WTC11 (cell line): ENCODE measurements at regions not wholly inside any gene's neighbourhood (a gene's known extent, or its start where the extent isn't known, plus 50 kb on each side); places are given as distances from the start of the nearest gene placed in this dataset.

ENCODE experiments used
- ATAC-seq: fragments of 200-7000 bp; cut with Tn5 transposase; 2 replicates; pipeline ENCODE4 v1.10.0; 2021; ENCODE audit warnings: mild to moderate bottlenecking, moderate library complexity
- CTCF ChIA-PET: fragments of 300-600 bp; sonication (Branson Sonifier 250); formaldehyde crosslinking; loops from one replicate; lab custom pipeline; 2021; ENCODE audit warnings: antibody characterized with exemption; lab: Charles Lee
- POLR2A ChIA-PET: fragments of 350-600 bp; sonication (Branson Sonifier 250); formaldehyde crosslinking; loops from one replicate; lab custom pipeline; 2021; ENCODE audit warnings: antibody characterized with exemption; lab: Charles Lee
- DNase-seq: peaks from one replicate; pipeline ENCODE4 v3.0.0; 2021; ENCODE audit warnings: low spot score
- H3K27ac Mint-ChIP-seq: 2 replicates; pipeline ENCODE4 v1.8.0; 2021; ENCODE audit warnings: mixed read lengths
- H3K27me3 Mint-ChIP-seq: 2 replicates; pipeline ENCODE4 v1.8.0; 2021; ENCODE audit warnings: low read depth, mild to moderate bottlenecking, moderate library complexity, mixed read lengths
- H3K36me3 Mint-ChIP-seq: 2 replicates; pipeline ENCODE4 v1.8.0; 2021; ENCODE audit warnings: mixed read lengths
- H3K4me1 Mint-ChIP-seq: 2 replicates; pipeline ENCODE4 v1.8.0; 2022; ENCODE audit warnings: mixed read lengths
- H3K4me3 Mint-ChIP-seq: 2 replicates; pipeline ENCODE4 v1.8.0; 2021; ENCODE audit warnings: mild to moderate bottlenecking, moderate library complexity, mixed read lengths
- H3K9me3 Mint-ChIP-seq: 2 replicates; pipeline ENCODE4 v1.8.0; 2021; ENCODE audit warnings: mixed read lengths
- CREM ChIP-seq: sonication (generic); formaldehyde crosslinking; IDR thresholded peaks from 2 replicates; pipeline ENCODE4 v1.8.1; 2022; ENCODE audit warnings: mild to moderate bottlenecking, missing genetic modification reagents, moderate library complexity
- FOXK1 ChIP-seq: sonication (generic); formaldehyde crosslinking; IDR thresholded peaks from 2 replicates; pipeline ENCODE4 v1.8.0; 2022; ENCODE audit warnings: mild to moderate bottlenecking, moderate library complexity, missing genetic modification reagents
- FOXP1 ChIP-seq: sonication (generic); formaldehyde crosslinking; IDR thresholded peaks from 2 replicates; pipeline ENCODE4 v1.8.0; 2022; ENCODE audit warnings: missing genetic modification reagents, mild to moderate bottlenecking, moderate library complexity, borderline replicate concordance
- IRF2 ChIP-seq: sonication (generic); formaldehyde crosslinking; IDR thresholded peaks from 2 replicates; pipeline ENCODE4 v1.8.0; 2022; ENCODE audit warnings: low read depth, missing genetic modification reagents, borderline replicate concordance
- JUN ChIP-seq: sonication (generic); formaldehyde crosslinking; IDR thresholded peaks from 2 replicates; pipeline ENCODE4 v1.8.0; 2023; ENCODE audit warnings: mild to moderate bottlenecking, missing genetic modification reagents
- MXD4 ChIP-seq: fragments of 250-450 bp; sonication (Bioruptor Pico); IDR thresholded peaks from 2 replicates; pipeline ENCODE4 v1.8.0; 2021; ENCODE audit warnings: mild to moderate bottlenecking, moderate library complexity, borderline replicate concordance
- NFYB ChIP-seq: sonication (generic); formaldehyde crosslinking; conservative IDR thresholded peaks from 2 replicates; pipeline ENCODE4 v1.8.0; 2022; ENCODE audit warnings: low read depth, missing genetic modification reagents
- NR2C2 ChIP-seq: sonication (generic); formaldehyde crosslinking; IDR thresholded peaks from 2 replicates; pipeline ENCODE4 v1.8.0; 2022; ENCODE audit warnings: mild to moderate bottlenecking, missing genetic modification reagents
- SMAD4 ChIP-seq: sonication (generic); formaldehyde crosslinking; IDR thresholded peaks from 2 replicates; pipeline ENCODE4 v1.8.0; 2022; ENCODE audit warnings: mild to moderate bottlenecking, missing genetic modification reagents
- ZBTB21 ChIP-seq: sonication (generic); formaldehyde crosslinking; IDR thresholded peaks from 2 replicates; pipeline ENCODE4 v1.8.1; 2023; ENCODE audit warnings: mild to moderate bottlenecking, missing genetic modification reagents, borderline replicate concordance
- ZNF138 ChIP-seq: sonication (generic); formaldehyde crosslinking; conservative IDR thresholded peaks from 2 replicates; pipeline ENCODE4 v1.8.1; 2022; ENCODE audit warnings: mild to moderate bottlenecking, moderate library complexity, missing genetic modification reagents
- ZNF416 ChIP-seq: fragments of 250-450 bp; sonication (Bioruptor Pico); IDR thresholded peaks from 2 replicates; pipeline ENCODE4 v1.9.0; 2021; ENCODE audit warnings: mild to moderate bottlenecking, inconsistent platforms
- ZNF423 ChIP-seq: fragments of 250-450 bp; sonication (Bioruptor Pico); IDR thresholded peaks from 2 replicates; pipeline ENCODE4 v2.1.2; 2022; ENCODE audit warnings: mild to moderate bottlenecking, moderate library complexity
- TF ChIP-seq, protein P1 (sequence below): sonication (generic); formaldehyde crosslinking; IDR thresholded peaks from 2 replicates; pipeline ENCODE4 v1.8.1; 2023; ENCODE audit warnings: mild to moderate bottlenecking, missing genetic modification reagents
- TF ChIP-seq, protein P2 (sequence below): fragments of 250-450 bp; sonication (Bioruptor Pico); IDR thresholded peaks from 2 replicates; pipeline ENCODE4 v1.9.0; 2021; ENCODE audit warnings: mild to moderate bottlenecking
- TF ChIP-seq, protein P3 (sequence below): sonication (generic); formaldehyde crosslinking; IDR thresholded peaks from 2 replicates; pipeline ENCODE4 v1.8.1; 2022; ENCODE audit warnings: missing genetic modification reagents, borderline replicate concordance
- TF ChIP-seq, protein P4 (sequence below): fragments of 250-450 bp; sonication (Bioruptor Pico); IDR thresholded peaks from 2 replicates; pipeline ENCODE4 v1.9.0; 2021; ENCODE audit warnings: moderate library complexity, mild to moderate bottlenecking, inconsistent platforms, borderline replicate concordance
- TF ChIP-seq, protein P5 (sequence below): sonication (generic); formaldehyde crosslinking; conservative IDR thresholded peaks from 2 replicates; pipeline ENCODE4 v1.8.1; 2022; ENCODE audit warnings: mild to moderate bottlenecking, missing genetic modification reagents
- TF ChIP-seq, protein P6 (sequence below): fragments of 200-600 bp; IDR thresholded peaks from 2 replicates; pipeline ENCODE4 v1.8.0; 2022; ENCODE audit warnings: antibody characterized with exemption
- TF ChIP-seq, protein P7 (sequence below): sonication (generic); formaldehyde crosslinking; IDR thresholded peaks from 2 replicates; pipeline ENCODE4 v1.8.0; 2022; ENCODE audit warnings: mild to moderate bottlenecking, missing genetic modification reagents
- TF ChIP-seq, protein P8 (sequence below): sonication (generic); formaldehyde crosslinking; IDR thresholded peaks from 2 replicates; pipeline ENCODE4 v1.8.0; 2023; ENCODE audit warnings: missing genetic modification reagents, mild to moderate bottlenecking, borderline replicate concordance

DNA sequence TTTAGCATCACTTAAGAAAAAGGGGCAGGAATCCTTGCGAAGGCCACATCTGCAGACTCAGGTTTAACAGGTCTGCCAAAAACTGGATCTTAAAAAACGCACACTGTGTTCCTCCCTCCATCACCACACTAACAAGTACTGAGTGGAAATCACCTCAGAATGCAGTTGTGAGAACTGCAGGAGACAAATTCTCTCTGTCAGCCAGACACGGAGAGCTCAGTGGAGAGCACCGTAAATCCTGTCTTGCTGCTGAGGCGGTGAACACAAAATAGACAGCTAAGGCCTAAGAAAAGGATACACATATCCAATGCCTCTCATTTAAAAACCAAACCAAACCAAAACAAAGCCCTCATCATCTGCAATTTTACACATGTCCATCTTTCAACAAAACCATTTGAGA lies 1287.6 kb downstream of the EFNB2 start:
- Mint-ChIP-seq H3K27ac (no peak overlapping the region), H3K4me3 (no peak overlapping the region), H3K9me3 (peaks cover 10% of the 10 kb centered on the region), H3K36me3 (peaks cover 5% of the 10 kb centered on the region; the same call in 1 of the 2 replicates), H3K4me1 (peaks cover 2% of the 10 kb centered on the region; the same call in 1 of the 2 replicates), H3K27me3 (no peaks in the 10 kb centered on the region)
- DNase-seq (no peak), ATAC-seq (no peak)
- TF ChIP-seq, protein P1, sequence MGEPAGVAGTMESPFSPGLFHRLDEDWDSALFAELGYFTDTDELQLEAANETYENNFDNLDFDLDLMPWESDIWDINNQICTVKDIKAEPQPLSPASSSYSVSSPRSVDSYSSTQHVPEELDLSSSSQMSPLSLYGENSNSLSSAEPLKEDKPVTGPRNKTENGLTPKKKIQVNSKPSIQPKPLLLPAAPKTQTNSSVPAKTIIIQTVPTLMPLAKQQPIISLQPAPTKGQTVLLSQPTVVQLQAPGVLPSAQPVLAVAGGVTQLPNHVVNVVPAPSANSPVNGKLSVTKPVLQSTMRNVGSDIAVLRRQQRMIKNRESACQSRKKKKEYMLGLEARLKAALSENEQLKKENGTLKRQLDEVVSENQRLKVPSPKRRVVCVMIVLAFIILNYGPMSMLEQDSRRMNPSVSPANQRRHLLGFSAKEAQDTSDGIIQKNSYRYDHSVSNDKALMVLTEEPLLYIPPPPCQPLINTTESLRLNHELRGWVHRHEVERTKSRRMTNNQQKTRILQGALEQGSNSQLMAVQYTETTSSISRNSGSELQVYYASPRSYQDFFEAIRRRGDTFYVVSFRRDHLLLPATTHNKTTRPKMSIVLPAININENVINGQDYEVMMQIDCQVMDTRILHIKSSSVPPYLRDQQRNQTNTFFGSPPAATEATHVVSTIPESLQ (CRISPR knock-in tag) = no peak
- TF ChIP-seq ZNF423 (CRISPR knock-in tag) (no peak), JUN (CRISPR knock-in tag) (no peak), MXD4 (no peak), IRF2 (no peak)
- TF ChIP-seq, protein P2, sequence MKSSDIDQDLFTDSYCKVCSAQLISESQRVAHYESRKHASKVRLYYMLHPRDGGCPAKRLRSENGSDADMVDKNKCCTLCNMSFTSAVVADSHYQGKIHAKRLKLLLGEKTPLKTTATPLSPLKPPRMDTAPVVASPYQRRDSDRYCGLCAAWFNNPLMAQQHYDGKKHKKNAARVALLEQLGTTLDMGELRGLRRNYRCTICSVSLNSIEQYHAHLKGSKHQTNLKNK (CRISPR knock-in tag) = no peak
- TF ChIP-seq, protein P3, sequence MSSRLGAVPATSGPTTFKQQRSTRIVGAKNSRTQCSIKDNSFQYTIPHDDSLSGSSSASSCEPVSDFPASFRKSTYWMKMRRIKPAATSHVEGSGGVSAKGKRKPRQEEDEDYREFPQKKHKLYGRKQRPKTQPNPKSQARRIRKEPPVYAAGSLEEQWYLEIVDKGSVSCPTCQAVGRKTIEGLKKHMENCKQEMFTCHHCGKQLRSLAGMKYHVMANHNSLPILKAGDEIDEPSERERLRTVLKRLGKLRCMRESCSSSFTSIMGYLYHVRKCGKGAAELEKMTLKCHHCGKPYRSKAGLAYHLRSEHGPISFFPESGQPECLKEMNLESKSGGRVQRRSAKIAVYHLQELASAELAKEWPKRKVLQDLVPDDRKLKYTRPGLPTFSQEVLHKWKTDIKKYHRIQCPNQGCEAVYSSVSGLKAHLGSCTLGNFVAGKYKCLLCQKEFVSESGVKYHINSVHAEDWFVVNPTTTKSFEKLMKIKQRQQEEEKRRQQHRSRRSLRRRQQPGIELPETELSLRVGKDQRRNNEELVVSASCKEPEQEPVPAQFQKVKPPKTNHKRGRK = no peak
- CTCF ChIA-PET = interaction anchor here (0.7 kb wide), 1 partner anchor 734 kb away, joined by 3 read pairs; no protein-coding TSS in a partner anchor
- POLR2A ChIA-PET = interaction anchor here (1.2 kb wide), 1 partner anchor 724 kb away, joined by 3 read pairs; no protein-coding TSS in a partner anchor

DNA sequence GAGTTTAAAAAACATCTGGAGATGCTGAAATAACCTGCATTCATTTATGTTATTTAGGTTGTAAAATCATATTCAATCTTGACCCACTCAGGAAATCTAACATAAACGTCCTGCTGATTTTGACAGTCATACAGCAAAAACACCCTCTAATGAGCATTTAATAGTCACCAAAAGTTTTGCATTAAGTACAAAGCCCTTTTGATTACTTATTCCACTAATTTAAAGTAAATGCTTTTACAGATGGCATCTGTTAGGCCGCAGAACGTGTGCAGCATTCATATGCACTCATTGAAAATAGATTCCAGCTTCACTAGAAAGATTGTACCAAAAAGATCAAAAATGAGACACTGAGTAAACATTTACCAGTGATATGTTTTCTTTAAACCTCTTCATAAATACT lies 1295.1 kb downstream of the EFNB2 start:
- Mint-ChIP-seq H3K4me1 (no peaks in the 10 kb centered on the region), H3K27ac (no peak overlapping the region), H3K4me3 (no peak overlapping the region), H3K36me3 (no peaks in the 10 kb centered on the region), H3K9me3 (peaks cover 4% of the 10 kb centered on the region), H3K27me3 (no peaks in the 10 kb centered on the region)
- DNase-seq = no peak
- CTCF ChIA-PET = no interaction called here
- POLR2A ChIA-PET = no interaction called here
- no peak for ATAC-seq
- TF ChIP-seq ZNF416 (CRISPR knock-in tag) (no peak), IRF2 (no peak), FOXP1 (no peak), ZBTB21 (no peak), ZNF138 (CRISPR knock-in tag) (no peak), SMAD4 (CRISPR knock-in tag) (no peak), CREM (no peak), NR2C2 (CRISPR knock-in tag) (no peak), NFYB (CRISPR knock-in tag) (no peak), FOXK1 (CRISPR knock-in tag) (no peak)
- TF ChIP-seq, protein P4, sequence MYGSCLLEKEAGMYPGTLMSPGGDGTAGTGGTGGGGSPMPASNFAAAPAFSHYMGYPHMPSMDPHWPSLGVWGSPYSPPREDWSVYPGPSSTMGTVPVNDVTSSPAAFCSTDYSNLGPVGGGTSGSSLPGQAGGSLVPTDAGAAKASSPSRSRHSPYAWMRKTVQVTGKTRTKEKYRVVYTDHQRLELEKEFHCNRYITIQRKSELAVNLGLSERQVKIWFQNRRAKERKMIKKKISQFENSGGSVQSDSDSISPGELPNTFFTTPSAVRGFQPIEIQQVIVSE = no peak
- TF ChIP-seq, protein P5, sequence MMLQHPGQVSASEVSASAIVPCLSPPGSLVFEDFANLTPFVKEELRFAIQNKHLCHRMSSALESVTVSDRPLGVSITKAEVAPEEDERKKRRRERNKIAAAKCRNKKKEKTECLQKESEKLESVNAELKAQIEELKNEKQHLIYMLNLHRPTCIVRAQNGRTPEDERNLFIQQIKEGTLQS (CRISPR knock-in tag) = no peak
- TF ChIP-seq, protein P6, sequence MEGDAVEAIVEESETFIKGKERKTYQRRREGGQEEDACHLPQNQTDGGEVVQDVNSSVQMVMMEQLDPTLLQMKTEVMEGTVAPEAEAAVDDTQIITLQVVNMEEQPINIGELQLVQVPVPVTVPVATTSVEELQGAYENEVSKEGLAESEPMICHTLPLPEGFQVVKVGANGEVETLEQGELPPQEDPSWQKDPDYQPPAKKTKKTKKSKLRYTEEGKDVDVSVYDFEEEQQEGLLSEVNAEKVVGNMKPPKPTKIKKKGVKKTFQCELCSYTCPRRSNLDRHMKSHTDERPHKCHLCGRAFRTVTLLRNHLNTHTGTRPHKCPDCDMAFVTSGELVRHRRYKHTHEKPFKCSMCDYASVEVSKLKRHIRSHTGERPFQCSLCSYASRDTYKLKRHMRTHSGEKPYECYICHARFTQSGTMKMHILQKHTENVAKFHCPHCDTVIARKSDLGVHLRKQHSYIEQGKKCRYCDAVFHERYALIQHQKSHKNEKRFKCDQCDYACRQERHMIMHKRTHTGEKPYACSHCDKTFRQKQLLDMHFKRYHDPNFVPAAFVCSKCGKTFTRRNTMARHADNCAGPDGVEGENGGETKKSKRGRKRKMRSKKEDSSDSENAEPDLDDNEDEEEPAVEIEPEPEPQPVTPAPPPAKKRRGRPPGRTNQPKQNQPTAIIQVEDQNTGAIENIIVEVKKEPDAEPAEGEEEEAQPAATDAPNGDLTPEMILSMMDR = no peak
- TF ChIP-seq, protein P7, sequence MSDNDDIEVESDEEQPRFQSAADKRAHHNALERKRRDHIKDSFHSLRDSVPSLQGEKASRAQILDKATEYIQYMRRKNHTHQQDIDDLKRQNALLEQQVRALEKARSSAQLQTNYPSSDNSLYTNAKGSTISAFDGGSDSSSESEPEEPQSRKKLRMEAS (CRISPR knock-in tag) = no peak
- TF ChIP-seq, protein P1 (CRISPR knock-in tag) = no peak
- TF ChIP-seq, protein P8, sequence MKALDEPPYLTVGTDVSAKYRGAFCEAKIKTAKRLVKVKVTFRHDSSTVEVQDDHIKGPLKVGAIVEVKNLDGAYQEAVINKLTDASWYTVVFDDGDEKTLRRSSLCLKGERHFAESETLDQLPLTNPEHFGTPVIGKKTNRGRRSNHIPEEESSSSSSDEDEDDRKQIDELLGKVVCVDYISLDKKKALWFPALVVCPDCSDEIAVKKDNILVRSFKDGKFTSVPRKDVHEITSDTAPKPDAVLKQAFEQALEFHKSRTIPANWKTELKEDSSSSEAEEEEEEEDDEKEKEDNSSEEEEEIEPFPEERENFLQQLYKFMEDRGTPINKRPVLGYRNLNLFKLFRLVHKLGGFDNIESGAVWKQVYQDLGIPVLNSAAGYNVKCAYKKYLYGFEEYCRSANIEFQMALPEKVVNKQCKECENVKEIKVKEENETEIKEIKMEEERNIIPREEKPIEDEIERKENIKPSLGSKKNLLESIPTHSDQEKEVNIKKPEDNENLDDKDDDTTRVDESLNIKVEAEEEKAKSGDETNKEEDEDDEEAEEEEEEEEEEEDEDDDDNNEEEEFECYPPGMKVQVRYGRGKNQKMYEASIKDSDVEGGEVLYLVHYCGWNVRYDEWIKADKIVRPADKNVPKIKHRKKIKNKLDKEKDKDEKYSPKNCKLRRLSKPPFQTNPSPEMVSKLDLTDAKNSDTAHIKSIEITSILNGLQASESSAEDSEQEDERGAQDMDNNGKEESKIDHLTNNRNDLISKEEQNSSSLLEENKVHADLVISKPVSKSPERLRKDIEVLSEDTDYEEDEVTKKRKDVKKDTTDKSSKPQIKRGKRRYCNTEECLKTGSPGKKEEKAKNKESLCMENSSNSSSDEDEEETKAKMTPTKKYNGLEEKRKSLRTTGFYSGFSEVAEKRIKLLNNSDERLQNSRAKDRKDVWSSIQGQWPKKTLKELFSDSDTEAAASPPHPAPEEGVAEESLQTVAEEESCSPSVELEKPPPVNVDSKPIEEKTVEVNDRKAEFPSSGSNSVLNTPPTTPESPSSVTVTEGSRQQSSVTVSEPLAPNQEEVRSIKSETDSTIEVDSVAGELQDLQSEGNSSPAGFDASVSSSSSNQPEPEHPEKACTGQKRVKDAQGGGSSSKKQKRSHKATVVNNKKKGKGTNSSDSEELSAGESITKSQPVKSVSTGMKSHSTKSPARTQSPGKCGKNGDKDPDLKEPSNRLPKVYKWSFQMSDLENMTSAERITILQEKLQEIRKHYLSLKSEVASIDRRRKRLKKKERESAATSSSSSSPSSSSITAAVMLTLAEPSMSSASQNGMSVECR (CRISPR knock-in tag) = no peak
